ENCODE measurements at regions not wholly inside any gene's neighbourhood (a gene's known extent, or its start where the extent isn't known, plus 50 kb on each side); places are given as distances from the start of the nearest gene placed in this dataset.

GRCh38 chr1:112779665-112780526 is 64.8 kb upstream of the PPM1J start:
- no peak for DNase-seq

- DNase-seq: no peak
Observed at GRCh38 chr1:112778137-112778536, 63.0 kb upstream of the PPM1J start.

GRCh38 chr1:112776688-112777087 is 61.6 kb upstream of the PPM1J start:
- no peak for DNase-seq

- no peak for DNase-seq
Observed at GRCh38 chr1:112772781-112773180, 57.6 kb upstream of the PPM1J start.

GRCh38 chr1:112770724-112771123 is 55.6 kb upstream of the PPM1J start:
- DNase-seq: no peak

- DNase-seq: no peak
Observed at GRCh38 chr1:112769611-112770010, 54.5 kb upstream of the PPM1J start.

- DNase-seq: no peak
Observed at GRCh38 chr1:112767646-112768045, 52.5 kb upstream of the PPM1J start.

All from NCI-H2107 (cell line).